ENCODE measurements at regions not wholly inside any gene's neighbourhood (a gene's known extent, or its start where the extent isn't known, plus 50 kb on each side); places are given as distances from the start of the nearest gene placed in this dataset.
A peak's percentile ranks its signal among the peaks of the same experiment; 100 is the strongest.
"Not testable (repeated sequence)": the region's sequence is repeated elsewhere in the genome, so short reads cannot be mapped to it uniquely, and the experiment has no call there.

DNA sequence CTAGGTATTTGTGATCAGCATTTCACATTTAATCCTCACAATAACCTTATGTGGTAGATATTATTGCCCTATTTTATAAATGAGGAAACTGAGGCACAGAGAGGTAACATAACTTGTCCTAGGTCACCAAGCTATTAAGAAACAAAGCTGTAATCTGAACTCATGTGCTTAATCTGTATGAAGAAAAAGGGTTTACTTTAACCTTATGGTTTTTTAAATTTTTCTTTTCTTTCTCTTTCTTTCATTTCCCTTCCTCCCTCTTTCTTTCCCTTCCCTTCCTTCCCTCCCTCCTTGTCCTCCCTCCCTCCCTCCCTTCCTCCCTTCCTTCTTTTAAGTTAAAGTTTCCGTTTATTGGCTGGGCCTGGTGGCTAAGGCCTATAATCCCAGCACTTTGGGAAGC is 105.2 kb upstream of the AMZ2 start:
- DNase-seq, result no peak

DNA sequence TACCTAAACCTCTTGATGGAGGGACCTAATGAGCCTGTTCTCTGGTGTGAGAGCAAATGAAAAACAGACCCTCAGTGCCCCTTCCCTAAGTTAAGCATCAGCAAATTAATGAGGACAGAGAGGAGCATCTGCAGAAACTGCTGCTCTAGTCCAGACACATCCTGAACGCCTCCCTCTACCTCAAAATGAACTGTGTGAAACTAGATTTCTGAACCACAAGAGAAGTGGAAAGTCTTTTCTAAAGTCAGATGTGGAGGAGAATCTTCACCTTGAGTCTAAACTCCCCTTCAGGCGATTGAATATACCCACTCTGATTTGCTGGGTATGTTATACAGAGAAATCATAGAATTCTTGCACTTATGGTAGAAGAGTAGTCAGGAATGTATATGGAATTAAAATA is 104.4 kb upstream of the AMZ2 start:
- no peak for DNase-seq

DNA sequence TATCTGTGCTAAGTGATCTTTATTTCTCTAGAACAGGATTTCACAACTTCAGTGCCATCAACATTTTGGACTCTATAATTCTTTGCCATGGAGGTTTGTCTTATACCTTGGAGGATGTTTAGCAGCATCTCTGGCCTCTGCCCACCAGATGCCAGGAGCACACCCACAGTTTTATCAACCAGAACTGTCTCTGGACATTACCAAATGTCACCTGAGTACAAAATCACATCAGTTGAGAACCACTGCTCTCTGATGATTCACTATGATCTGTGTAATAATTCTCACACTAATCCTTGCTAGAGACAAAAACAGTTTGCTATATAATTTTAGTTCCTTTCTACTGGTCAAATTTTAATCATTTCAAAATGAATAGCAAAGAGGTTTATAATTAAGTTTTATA is 102.8 kb upstream of the AMZ2 start:
- no peak for DNase-seq

DNA sequence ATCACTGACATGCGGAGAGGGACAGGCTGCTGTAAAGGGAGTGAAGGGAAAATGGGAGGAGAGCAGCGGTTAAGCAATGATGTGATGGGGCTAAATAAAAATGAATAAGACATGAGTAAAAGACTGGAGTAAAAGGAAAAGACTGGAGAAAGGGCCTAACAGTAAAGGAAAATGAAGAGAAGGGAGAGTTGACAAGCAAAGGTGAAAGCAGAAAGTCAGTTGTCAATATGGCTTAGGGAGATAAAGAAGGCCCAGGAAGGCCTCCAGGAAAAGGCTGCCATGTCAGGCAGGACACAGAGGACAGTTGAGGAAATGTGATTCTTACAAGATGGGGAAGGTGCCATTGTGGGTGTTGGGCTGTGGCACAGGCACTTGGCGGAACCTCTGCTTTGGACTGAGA is 98.9 kb upstream of the AMZ2 start:
- no peak for DNase-seq

DNA sequence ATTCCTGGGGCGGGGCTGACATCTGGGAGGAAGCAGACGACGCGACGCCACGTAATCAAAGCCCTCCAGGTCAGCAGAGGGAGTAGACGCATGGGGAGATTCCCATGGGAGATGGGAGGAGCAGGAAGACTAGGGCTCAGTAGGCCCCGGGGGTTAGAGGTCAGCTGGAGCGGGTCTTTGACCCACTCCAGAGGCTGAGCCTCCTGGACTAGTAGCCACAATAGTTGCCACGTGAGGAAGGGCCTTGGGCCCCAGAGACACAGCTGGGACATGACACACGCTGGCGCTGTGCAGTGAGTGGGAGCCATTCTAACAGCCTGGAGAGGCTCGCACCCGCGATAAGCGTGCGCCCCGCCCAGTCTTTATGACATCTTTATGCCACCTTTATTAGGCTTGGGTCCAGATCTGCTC is 95.7 kb upstream of the AMZ2 start:
- DNase-seq, result no peak

DNA sequence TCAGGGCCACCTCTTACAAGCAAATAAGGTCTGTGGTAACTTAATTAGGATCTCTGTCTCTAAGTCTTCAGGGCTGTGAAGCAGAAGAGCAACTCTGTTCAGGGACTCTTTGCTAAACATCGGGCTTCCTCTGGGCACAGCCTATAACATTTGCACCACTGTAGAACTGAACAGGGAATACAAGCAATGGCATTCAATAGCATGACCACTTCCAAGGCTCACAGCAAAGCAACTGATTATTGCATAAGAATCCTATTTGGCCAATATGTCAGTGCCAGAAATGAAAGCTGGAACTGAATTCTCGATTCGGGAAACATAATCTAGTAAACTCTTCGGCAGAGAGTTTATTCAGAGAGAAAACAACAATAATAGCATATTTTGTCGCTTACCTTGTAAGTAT is 92.2 kb upstream of the AMZ2 start:
- DNase-seq, result peak; percentile 13

DNA sequence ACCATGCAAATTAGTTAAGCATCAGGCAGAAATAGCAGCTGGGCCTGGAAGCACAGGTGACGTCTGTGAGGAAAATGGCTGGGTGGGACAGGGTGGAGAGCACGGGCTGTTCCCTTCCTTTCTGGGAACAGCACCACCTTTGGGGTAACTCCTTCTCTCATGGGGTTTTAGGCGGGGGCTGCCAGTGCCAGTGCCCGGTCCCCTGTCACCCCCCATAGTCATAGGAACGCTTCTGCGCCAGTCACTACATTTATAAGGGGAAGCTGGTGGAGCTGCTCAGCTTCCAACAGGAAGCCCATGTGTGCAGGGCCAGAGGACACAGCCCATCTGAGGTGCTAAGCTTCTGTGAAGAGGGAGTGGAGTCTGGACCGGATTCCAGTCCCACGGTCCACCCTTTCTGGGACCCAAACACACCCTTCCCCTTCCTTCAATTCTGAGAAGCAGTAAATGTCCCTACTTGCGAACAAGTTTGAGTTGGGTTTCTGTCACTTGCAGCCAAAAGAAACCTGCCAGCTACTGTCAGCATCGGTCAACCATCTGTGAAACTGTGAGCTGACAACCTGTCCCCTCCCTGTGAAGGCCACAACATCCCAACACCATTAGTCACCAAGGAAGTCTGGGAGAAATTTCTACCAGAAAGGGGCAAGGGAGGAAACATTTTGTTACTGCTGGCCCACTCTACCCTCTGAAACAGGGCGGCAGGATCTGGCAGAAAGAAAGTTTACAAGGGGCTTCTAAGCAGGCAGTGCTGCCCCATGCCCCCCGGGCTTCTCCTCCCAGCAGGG is 86.0 kb upstream of the AMZ2 start:
- no peak for DNase-seq

DNA sequence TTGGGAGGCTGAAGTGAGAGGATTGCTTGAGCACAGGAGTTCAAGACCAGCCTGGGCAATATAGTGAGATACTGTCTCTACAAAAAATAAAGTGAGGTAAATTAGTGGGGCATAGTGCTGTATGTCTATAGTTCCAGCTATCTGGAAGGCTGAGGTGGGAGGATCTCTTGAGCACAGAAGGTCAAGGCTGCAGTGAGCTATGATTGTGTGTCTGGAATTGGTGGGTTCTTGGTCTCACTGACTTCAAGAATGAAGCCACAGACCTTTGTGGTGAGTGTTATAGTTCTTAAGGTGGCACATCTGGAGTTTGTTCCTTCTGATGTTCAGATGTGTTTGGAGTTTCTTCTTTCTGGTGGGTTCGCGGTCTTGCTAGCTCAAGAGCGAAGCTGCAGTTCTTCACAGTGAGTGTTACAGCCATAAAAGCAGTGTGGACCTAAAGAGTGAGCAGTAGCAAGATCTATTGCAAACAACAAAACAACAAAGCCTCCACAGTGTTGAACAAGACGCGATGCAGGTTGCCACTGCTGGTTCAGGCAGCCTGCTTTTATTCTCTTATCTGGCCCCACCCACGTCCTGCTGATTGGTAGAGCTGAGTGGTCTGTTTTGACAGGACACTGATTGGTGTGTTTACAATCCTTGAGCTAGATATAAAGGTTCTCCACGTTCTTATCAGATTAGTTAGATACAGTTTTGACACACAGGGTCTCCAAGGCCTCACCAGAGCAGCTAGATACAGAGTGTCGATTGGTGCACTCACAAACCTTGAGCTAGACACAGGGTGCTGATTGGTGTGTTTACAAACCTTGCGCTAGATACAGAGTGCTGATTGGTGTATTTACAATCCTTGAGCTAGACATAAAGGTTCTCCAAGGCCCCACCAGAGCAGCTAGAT is 79.3 kb upstream of the AMZ2 start:
- not testable (repeated sequence) for DNase-seq

DNA sequence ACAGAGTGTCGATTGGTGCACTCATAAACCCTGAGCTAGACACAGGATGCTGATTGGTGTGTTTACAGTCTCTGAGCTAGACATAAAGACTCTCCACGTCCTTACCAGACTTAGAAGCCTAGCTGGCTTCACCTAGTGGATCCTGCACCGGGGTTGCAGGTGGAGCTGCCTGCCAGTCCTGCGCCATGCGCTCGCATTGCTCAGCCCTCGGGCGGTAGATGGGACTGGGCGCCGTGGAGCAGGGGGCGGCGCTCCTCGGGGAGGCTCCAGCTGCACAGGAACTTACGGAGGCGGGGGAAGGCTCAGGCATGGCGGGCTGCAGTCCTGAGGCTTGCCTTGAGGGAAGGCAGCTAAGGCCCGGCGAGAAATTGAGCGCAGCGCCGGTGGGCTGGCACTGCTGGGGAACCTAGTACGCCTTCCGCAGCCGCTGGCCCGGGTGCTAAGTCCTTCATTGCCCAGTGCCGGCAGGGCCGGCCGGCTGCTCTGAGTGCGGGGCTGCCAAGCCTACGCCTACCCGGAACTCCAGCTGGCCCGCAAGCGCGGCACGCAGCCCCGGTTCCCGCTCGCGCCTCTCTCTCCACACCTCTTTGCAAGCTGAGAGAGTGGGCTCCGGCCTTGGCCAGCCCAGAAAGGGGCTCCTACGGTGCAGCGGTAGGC is 78.5 kb upstream of the AMZ2 start:
- DNase-seq, result not testable (repeated sequence)

DNA sequence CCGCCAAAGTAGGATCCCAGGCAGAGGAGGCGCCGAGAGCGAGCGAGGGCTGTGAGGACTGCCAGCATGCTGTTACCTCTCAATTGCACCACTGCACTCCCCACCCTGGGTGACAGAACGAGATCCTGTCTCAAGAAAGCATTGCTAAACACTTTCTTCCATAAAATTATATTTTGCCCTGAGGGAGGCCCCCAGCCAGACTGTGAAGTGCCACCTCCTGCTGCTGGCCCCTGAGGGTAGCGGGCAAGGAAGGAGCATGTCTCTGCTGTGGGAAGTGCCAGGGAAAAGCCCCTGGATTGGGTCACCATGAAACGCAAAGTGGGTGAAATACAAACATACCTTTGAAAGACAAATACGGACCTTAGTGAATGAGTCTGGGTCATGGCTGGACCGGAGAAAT is 78.0 kb upstream of the AMZ2 start:
- no peak for DNase-seq

DNA sequence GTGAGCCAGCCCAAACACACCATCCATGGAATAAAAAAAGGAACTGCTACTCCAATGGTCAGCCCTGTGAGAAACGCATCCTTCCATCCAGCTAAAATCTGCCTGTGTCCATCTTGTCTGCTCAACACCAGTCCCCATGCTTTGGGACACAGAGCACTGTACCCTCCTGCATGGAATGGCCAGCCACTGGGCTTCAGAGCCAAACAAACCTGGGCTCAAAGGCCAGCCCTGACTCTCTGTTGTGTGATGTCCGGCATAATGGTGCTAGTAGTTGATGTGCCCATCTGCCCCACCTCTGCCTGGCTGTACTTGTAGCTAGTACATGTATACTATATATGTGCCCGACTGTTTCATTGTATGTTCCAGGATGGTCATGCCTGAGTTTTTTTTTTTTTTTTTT is 77.6 kb upstream of the AMZ2 start:
- DNase-seq, result no peak

DNA sequence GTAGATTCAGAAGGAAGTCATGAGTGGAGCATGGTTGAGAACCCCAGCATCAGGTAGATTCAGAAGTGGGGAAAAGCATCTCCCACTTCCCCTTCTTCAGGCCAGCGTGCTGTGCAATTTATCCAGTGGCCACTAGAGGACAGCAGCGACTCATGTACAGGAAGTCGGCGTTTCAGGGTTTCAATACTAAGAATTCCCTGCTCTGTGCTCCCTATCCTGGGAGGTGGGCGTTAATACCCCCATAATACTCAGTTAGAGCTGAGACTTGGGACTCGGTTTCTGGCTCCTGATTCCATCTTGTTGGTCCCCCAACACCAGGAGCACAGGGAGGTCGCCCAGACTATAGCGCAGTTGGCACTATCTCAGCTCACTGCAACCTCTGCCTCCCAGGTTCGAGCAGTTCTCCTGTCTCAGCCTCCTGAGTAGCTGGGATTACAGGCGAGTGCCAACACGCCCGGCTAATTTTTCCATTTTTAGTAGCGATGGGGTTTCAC is 75.3 kb upstream of the AMZ2 start:
- peak; percentile 82 for DNase-seq

DNA sequence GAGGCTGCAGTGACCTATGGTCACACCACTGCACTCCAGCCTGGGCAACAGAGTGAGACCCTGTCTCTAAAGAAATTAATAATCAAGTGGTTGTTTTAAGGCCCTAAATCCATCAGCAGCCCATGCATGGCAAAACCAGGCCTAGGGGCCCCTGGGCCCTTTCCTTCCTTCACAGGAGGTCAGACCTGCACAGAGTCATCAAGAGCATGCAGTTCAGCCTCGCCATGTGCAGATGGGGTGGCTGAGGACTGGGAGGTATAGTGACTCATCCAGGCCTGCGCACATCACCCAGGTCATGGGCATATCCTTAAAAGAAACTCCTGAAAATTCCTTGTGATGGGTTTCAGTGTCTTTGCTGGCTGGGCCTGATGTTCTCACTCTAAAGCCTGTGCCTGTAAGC is 72.4 kb upstream of the AMZ2 start:
- no peak for DNase-seq

DNA sequence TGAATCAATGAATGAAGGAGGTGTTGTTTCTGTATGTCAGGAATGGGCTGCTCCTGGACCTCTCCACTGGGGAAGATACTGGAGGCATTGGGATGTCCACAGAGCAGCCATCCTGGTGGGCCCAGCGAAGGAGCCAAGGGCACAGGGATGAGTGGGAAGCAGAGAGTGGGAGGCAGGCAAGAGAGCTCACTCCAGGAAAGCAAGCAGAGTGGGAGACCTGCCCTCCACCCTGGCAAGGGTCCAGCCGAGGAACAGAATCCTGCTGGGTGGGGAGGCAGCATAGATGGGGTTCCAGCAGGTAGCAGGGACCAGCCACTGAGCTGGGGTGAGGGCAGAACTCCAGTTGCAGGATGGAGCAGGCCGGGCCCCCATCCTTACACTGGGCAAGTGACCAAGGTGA is 71.9 kb upstream of the AMZ2 start:
- no peak for DNase-seq

DNA sequence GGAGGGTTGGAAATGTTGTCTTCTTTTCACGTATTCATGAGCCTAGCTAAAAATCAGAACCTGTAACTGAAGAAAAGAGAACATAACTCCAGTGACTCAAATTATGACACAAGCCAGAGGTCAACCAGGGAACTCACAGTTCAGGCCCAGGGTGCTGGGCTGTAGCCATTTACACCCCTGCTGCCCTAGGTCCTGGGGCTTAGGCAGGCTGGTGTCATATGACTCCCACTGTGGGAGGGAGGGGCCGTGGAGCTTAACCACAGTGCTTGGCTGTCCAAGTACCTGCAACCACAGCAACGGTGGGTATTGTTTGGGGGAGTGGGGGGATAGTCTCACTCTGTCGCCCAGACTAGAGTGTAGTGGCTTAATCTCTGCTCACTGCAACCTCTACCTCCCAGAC is 71.1 kb upstream of the AMZ2 start:
- DNase-seq, result peak; percentile 30

DNA sequence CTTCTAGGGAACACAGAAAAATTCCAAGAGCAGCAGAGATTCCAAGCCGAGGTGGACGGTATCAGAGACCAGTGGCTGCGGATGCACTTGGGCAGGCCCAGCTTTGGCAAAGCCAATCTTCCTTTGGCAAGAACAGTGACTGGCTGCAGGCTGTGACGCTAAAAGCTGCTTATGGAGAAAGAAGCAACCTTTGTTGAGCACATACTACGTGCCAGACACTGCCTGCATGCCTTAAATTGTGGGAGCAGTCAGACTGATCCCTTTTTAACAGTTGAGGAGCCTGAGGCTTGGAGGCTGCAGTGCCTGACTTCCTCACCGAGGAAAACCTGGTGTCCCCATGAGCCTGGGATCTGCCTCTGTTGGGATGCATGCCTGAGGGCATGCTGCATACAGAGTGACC is 69.0 kb upstream of the AMZ2 start:
- no peak for DNase-seq

DNA sequence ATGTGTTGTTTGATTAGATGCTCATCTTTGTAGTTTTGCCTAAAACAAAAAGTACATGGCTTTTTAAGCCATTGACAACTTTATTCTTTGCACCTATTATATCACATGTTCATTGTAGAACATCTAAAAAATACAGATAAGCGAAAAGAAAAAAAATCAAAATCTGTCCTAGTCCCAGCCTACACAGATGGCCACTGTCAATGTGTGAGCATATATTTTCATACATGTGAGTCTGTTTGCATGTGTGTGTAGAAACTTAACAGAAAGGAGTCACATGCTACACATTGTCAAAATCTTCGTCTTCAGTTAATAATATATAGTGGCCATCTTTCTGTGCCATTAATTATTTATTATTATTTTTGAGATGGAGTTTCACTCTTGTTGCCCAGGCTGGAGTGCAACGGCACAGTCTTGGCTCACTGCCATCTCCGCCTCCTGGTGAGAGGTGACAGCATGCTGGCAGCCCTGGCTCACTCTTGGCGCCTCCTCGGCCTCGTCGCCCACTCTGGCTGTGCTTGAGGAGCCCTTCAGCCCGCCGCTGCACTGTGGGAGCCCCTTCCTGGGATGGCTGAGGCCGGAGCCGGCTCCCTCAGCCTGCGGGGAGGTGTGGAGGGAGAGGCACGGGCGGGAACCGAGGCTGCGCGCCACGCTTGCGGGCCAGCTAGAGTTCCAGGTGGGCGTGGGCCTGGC is 68.5 kb upstream of the AMZ2 start:
- DNase-seq, result no peak

DNA sequence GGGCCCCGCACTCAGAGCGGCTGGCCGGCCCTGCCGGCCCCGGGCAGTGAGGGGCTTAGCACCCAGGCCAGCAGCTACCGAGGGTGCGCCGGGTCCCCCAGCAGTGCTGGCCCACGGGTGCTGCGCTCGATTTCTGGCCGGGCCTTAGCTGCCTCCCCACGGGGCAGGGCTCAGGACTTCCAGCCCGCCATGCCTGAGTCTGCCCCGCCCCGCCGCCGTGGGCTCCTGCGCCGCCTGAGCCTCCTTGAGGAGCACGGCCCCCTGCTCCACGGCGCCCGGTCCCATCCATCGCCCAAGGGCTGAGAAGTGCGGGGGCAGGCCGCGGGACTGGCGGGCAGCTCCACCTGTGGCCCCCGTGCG is 67.9 kb upstream of the AMZ2 start:
- no peak for DNase-seq

DNA sequence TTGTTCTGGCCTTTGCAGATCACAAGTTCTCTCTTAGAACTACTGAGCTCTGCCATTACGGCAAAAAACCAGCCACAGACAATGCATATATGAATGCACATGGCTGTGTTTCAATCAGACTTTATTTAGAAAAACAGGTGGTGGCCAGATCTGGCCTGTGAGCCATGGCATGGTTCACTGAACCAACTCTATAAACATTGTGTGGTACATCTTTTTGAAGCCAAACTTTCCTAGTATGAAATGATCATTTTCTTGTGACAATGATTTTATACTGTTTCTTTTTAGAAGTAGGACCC is 65.9 kb upstream of the AMZ2 start:
- no peak for DNase-seq

DNA sequence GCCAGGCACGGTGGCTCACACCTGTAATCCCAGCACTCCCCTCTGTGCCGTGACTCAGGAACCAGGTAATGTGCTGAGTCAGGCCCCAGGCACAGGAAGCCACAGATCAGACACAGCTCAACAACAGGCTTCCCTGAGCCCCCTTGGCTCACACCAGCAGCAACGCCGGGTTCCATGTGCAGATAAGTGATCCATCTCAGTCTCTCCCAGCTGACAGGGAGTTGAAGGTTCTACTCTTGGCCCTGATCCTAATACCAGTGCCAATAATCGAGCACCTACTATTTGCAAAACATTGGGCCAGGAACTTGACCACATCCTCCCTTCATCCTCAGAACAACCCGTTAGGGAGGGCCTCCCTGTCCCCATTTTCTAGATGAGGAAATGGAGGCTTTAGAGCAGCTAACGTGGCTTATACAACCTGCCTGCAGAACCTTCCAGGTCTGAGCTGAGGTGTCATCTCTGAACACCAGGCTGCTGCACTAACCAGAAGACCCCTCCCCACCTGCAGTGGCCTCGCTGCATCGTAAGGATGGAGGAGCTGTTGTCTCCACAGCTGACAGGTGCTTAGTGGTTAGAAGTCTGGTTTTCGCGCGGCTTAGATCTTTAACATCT is 64.8 kb upstream of the AMZ2 start:
- no peak for DNase-seq

DNA sequence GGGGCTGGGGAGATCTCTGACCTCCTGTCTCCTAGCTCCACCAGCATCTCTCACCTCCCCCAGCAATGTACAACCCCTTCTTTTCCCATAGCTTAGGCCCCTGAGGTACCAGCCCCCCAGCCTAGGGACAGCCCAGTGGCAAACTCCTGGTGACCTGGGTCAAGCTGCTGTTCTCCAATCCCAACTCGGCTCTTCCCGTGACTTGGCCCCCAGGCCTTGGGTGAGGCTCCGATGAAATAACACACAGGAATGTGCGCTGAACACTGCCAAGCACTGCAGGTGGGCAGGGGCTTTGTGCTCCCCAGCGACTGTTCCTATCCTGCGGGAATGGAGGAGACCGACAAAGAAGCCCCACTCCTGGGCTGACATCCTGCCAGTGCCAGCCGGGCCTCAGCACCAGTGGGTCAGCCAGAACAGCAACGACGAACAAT is 63.7 kb upstream of the AMZ2 start:
- no peak for DNase-seq

DNA sequence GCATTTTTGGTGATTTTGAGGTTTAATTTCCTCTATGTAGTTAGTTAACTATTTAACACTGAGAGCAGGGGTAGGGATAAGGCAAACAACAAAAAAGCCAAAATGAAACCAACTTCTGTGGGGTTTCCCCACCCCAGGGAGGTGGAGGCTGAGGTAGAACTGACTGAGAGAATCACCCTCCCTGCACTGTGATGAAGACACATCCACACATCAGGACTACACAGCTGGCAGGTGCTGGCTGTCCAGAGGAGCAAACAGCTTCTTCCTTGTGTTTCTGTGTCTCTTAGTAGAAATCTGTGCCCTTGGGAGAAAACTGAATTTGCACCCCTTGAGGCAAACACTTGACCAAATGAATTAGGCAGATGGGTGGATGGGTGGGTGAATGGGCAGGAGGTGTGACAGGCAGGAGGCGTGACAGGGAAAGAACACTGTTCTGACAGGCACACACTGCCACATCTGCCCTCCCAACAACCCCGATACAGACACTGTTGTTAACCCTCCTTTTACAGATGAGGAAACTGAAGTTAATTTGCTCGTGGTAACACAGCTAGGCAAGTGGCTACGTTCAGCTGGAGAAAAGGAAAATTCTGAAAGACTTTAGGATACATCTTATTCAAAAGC is 62.9 kb upstream of the AMZ2 start:
- DNase-seq, result no peak

Measured in NCI-H82 (cell line).